Cardiac muscle cell (in vitro differentiated cells and primary cell): ENCODE measurements at regions not wholly inside any gene's neighbourhood (a gene's known extent, or its start where the extent isn't known, plus 50 kb on each side); places are given as distances from the start of the nearest gene placed in this dataset.

Experiments
- DNase-seq, 2 donors: peaks; one replicate each; pipeline versions ENCODE4 v3.0.0 to v3.0.0-alpha.2; 2010 to 2017; ENCODE audit warnings: low read depth in 1 of 2, low spot score in 1 of 2
- H3K27ac ChIP-seq: fragments of 200-600 bp; sonication (generic); 2 replicates; pipeline ENCODE4 v1.5.1; 2016
- H3K27me3 ChIP-seq: fragments of 200-600 bp; sonication (generic); 2 replicates; pipeline ENCODE4 v1.6.0; 2016; ENCODE audit warnings: control low read depth
- H3K36me3 ChIP-seq: fragments of 200-600 bp; sonication (generic); 2 replicates; pipeline ENCODE4 v1.5.1; 2016; ENCODE audit warnings: control low read depth
- H3K4me1 ChIP-seq: fragments of 200-600 bp; sonication (generic); 2 replicates; pipeline ENCODE4 v1.8.1; 2017; ENCODE audit warnings: low read depth, mild to moderate bottlenecking, mixed run types
- H3K4me3 ChIP-seq: fragments of 200-600 bp; sonication (generic); 2 replicates; pipeline ENCODE4 v1.5.1; 2016; ENCODE audit warnings: mild to moderate bottlenecking
- H3K9me3 ChIP-seq: fragments of 200-600 bp; sonication (generic); 2 replicates; pipeline ENCODE4 v1.5.1; 2017; ENCODE audit warnings: low read depth, mild to moderate bottlenecking, control low read depth
- TF ChIP-seq, protein P1 (sequence below): IDR thresholded peaks from 2 replicates; pipeline ENCODE4 v1.5.1; 2012; ENCODE audit warnings: low read depth, mild to moderate bottlenecking, low read length

DNA sequence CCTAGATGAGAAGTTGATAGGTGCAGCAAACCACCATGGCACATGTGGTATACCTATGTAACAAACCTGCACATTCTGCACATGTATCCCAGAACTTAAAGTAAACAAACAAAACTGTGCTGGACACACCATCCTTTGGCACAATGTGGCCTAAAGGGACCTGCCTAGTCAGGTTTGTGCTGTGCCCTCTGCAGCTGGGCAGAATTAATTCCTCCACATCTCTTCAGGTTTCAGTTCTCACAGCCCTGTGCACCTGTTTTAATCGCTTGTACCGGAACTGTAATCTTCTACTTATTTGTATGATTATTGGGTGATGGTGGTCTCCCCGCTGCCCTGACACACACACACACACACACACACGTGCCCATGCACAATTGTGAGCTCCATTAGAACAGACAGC, 252.7 kb downstream of the ACTR3B start:
- H3K27me3 ChIP-seq: no peaks in the 10 kb centered on the region
- TF ChIP-seq, protein P1, sequence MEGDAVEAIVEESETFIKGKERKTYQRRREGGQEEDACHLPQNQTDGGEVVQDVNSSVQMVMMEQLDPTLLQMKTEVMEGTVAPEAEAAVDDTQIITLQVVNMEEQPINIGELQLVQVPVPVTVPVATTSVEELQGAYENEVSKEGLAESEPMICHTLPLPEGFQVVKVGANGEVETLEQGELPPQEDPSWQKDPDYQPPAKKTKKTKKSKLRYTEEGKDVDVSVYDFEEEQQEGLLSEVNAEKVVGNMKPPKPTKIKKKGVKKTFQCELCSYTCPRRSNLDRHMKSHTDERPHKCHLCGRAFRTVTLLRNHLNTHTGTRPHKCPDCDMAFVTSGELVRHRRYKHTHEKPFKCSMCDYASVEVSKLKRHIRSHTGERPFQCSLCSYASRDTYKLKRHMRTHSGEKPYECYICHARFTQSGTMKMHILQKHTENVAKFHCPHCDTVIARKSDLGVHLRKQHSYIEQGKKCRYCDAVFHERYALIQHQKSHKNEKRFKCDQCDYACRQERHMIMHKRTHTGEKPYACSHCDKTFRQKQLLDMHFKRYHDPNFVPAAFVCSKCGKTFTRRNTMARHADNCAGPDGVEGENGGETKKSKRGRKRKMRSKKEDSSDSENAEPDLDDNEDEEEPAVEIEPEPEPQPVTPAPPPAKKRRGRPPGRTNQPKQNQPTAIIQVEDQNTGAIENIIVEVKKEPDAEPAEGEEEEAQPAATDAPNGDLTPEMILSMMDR: no peak

DNA sequence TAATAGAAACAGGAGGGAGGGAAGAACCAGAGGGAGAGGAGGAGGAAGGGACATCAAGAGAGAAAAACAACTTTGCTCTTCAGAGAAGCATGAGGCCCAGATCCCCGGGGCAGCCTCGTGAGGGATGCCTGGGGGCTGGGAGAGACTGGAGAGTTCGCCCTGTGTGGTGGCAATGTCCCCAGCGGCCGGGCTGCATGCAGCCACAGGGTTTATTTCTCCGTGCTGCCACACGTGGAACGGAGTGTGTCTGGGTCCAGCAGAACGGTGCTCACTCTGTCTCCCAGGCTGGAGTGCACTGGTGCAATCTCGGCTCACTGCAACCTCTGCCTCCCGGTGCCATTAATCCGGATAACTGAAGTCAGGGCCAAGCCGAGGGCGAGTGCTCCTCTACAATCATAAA, 257.7 kb downstream of the ACTR3B start:
- no peak for DNase-seq
- Histone ChIP-seq H3K36me3 (no peaks in the 10 kb centered on the region), H3K27ac (no peak overlapping the region), H3K4me1 (no peaks in the 10 kb centered on the region), H3K9me3 (no peaks in the 10 kb centered on the region), H3K27me3 (no peaks in the 10 kb centered on the region), H3K4me3 (no peak overlapping the region)
- TF ChIP-seq, protein P1: no peak

More for the DNA sequence above, 252.7 kb downstream of the ACTR3B start:
- no peaks in the 10 kb centered on the region for H3K4me1 ChIP-seq
- DNase-seq: no peak
- H3K4me3 ChIP-seq: no peak overlapping the region
- no peaks in the 10 kb centered on the region for H3K36me3 ChIP-seq
- H3K27ac ChIP-seq: no peak overlapping the region
- H3K9me3 ChIP-seq: no peaks in the 10 kb centered on the region

DNA sequence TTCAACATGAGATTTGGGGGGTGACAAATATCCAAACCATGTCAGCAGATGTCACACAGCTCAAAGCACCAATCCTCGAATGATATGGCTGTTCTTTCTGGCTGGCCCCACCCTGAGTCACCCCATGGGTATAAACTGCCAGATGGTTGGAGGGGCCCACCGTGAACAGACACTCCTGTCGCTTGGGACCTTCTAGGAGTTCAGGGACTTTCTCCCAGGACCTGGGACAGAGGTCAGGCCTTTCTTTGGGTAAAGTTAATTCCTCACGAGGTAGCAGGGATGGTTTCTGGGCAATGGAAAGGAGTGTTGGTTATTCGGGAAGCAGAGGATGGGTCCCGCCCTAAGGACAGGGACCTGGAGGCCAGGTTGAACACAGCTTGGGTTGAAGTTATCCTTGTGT, 262.0 kb downstream of the ACTR3B start:
- Histone ChIP-seq H3K27ac (no peak overlapping the region), H3K4me1 (no peaks in the 10 kb centered on the region), H3K27me3 (no peaks in the 10 kb centered on the region), H3K4me3 (no peak overlapping the region), H3K36me3 (no peaks in the 10 kb centered on the region), H3K9me3 (no peaks in the 10 kb centered on the region)
- TF ChIP-seq, protein P1: no peak
- DNase-seq: no peak

DNA sequence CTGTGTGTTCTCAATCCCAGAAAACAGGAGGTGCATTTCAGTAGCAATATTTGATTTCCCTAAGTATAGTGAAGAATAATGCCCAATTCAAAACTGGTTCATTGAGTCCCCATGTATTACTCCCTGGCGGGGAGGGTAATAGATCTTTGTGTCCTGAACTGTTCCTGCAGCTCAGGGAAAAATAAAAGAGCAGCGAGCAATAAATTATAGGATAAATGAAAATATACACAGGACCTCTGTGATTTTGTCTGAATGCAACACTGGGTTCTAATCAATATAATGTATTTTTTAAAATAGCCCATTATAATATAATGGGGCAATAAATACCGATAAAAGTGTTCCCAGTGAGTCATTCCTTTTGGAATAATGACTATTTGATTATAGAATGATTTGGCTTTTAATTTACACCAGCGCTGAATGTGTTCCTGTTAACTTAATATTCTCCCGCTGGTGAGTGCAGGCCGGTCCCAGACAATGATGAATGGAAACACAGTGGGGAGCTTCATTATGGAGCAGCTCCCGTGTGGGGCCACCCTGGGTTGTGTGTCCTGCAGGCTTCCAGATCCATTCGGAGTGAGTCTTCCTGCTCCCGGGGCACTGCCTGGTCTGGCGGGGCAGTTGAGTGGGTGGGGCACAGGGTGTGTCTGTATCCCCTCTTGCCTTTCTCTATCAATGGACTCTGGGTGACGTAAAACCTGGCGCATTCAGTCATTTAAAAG, 263.1 kb downstream of the ACTR3B start:
- TF ChIP-seq, protein P1: no peak
- H3K36me3 ChIP-seq: no peaks in the 10 kb centered on the region
- no peaks in the 10 kb centered on the region for H3K27me3 ChIP-seq
- H3K27ac ChIP-seq: no peak overlapping the region
- no peaks in the 10 kb centered on the region for H3K4me1 ChIP-seq
- H3K9me3 ChIP-seq: no peaks in the 10 kb centered on the region
- no peak for DNase-seq
- no peak overlapping the region for H3K4me3 ChIP-seq

DNA sequence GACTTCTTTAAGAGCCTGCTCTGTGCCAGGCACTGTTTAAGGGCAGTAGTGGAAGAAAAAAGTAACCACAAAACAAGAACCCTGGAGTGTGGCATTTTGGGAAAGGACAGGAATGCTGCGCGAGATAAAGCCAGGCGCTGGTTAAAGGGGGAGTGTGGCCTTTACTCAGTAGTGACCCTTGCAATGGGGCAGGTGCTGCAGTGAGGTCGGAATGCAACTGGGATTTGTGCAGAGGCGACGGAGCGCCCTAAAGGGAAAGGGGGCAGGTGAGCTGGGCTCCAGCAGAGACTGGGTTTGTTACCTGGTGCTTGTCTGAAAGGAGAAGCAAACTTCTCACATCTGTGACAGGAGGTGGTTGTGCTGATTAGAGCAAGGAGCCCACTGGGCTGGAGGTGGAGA, 263.6 kb downstream of the ACTR3B start:
- Histone ChIP-seq H3K9me3 (no peaks in the 10 kb centered on the region), H3K4me1 (no peaks in the 10 kb centered on the region), H3K4me3 (no peak overlapping the region), H3K27ac (no peak overlapping the region), H3K27me3 (no peaks in the 10 kb centered on the region), H3K36me3 (no peaks in the 10 kb centered on the region)
- TF ChIP-seq, protein P1: no peak
- no peak for DNase-seq

DNA sequence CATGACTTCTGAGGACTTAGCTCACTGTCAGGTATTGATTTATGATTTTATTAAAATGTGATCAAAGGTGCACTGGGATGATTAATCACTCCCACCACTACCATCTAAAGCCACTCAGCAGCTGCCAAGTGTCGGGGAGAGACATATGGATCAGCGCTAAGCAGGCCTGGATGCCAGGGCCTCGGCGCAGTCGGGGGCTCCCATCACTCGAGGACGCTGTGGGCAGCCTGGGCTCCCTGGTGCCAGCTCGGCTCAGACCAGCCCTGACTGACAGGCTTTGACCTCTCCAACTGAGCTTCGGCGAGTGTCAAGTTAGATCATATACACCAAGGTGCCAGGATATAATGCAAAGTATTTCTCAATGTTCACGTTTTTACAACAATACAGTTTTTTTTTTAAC, 267.7 kb downstream of the ACTR3B start:
- Histone ChIP-seq H3K27ac (no peak overlapping the region), H3K36me3 (no peaks in the 10 kb centered on the region), H3K4me1 (no peaks in the 10 kb centered on the region), H3K27me3 (no peaks in the 10 kb centered on the region), H3K4me3 (no peak overlapping the region), H3K9me3 (no peaks in the 10 kb centered on the region)
- TF ChIP-seq, protein P1: no peak
- no peak for DNase-seq
